ENCODE measurements at regions not wholly inside any gene's neighbourhood (a gene's known extent, or its start where the extent isn't known, plus 50 kb on each side); places are given as distances from the start of the nearest gene placed in this dataset.

DNA sequence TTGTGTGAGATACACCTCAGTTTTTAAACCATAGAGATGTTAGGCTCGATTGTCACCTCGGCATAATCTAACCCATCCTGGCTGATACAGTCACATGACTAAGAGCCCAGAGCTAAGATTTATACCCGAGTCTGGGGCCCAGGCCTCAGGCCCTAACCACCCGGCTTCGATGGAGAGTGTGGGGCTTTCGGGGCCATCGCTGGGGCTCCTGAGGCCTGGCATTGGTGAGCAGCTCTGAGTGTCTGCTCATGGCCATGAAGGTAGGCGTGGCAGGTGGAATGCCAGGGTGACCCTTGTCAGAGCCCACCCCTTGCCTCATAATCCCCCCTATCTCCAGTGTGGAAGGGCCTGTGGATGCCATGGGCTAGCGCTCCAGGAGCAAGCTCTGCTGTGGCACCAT is 164.3 kb downstream of the BMP7 start:
- no peaks in the 10 kb centered on the region for H3K36me3 ChIP-seq
- DNase-seq (ENCODE audit: extremely low spot score): no peak
- H3K9me3 ChIP-seq: no peaks in the 10 kb centered on the region
- H3K27me3 ChIP-seq: peaks cover 0 to 18% (median 0%) of the 10 kb centered on the region in 4 donors
- intact Hi-C loops (cut with DNase I): no loop called here
- H3K4me1 ChIP-seq: no peaks in the 10 kb centered on the region
- TF ChIP-seq EP300 (IDR thresholded peaks at IDR 0.05): no peak
- no peak for TF ChIP-seq CTCF (IDR thresholded peaks at IDR 0.05)
- no peak for TF ChIP-seq POLR2A (IDR thresholded peaks at IDR 0.05; ENCODE audit: low read depth)
- TF ChIP-seq POLR2AphosphoS5 (IDR thresholded peaks at IDR 0.05): no peak
- no peak overlapping the region for H3K4me3 ChIP-seq
- no peak overlapping the region for H3K27ac ChIP-seq (replicated peaks in 1 of 4)
- 90% methylated on average over 9 of the region's 9 CpGs for WGBS

GRCh38 chr20:57102566-57102965 is 163.9 kb downstream of the BMP7 start:
- DNase-seq (ENCODE audit: extremely low spot score): no peak
- no peak overlapping the region for H3K4me3 ChIP-seq
- H3K9me3 ChIP-seq: no peaks in the 10 kb centered on the region
- WGBS: 83% methylated on average over 10 of the region's 10 CpGs
- intact Hi-C loops (cut with DNase I): no loop called here
- TF ChIP-seq POLR2AphosphoS5 (IDR thresholded peaks at IDR 0.05): no peak
- no peak for TF ChIP-seq CTCF (IDR thresholded peaks at IDR 0.05)
- TF ChIP-seq POLR2A (IDR thresholded peaks at IDR 0.05; ENCODE audit: low read depth): no peak
- no peak for TF ChIP-seq EP300 (IDR thresholded peaks at IDR 0.05)
- peaks cover 0 to 18% (median 0%) of the 10 kb centered on the region in 4 donors for H3K27me3 ChIP-seq
- H3K27ac ChIP-seq (replicated peaks in 1 of 4): peak overlapping the region in 2 of 4 donors; percentile 10 to 43
- no peaks in the 10 kb centered on the region for H3K4me1 ChIP-seq
- no peaks in the 10 kb centered on the region for H3K36me3 ChIP-seq

- 82% methylated on average over 10 of the region's 11 CpGs for WGBS
- intact Hi-C loops (cut with DNase I): no loop called here
- Histone ChIP-seq H3K27me3 (peaks cover 0 to 18% (median 0%) of the 10 kb centered on the region in 4 donors), H3K27ac (replicated peaks in 1 of 4) (peak overlapping the region in 2 of 4 donors; percentile 10 to 43), H3K4me1 (no peaks in the 10 kb centered on the region), H3K36me3 (no peaks in the 10 kb centered on the region), H3K4me3 (no peak overlapping the region), H3K9me3 (no peaks in the 10 kb centered on the region)
- no peak for TF ChIP-seq CTCF (IDR thresholded peaks at IDR 0.05)
- no peak for TF ChIP-seq POLR2A (IDR thresholded peaks at IDR 0.05; ENCODE audit: low read depth)
- TF ChIP-seq POLR2AphosphoS5 (IDR thresholded peaks at IDR 0.05): no peak
- TF ChIP-seq EP300 (IDR thresholded peaks at IDR 0.05): no peak
- DNase-seq (ENCODE audit: extremely low spot score): no peak
Measured at GRCh38 chr20:57103146-57103800, 163.2 kb downstream of the BMP7 start.

GRCh38 chr20:57104113-57104512 is 162.3 kb downstream of the BMP7 start:
- peaks cover 0 to 22% (median 0%) of the 10 kb centered on the region in 4 donors for H3K27me3 ChIP-seq
- no peak for TF ChIP-seq EP300 (IDR thresholded peaks at IDR 0.05)
- TF ChIP-seq CTCF (IDR thresholded peaks at IDR 0.05): no peak
- TF ChIP-seq POLR2A (IDR thresholded peaks at IDR 0.05; ENCODE audit: low read depth): no peak
- TF ChIP-seq POLR2AphosphoS5 (IDR thresholded peaks at IDR 0.05): no peak
- intact Hi-C loops (cut with DNase I): no loop called here
- 91% methylated on average over 11 of the region's 11 CpGs for WGBS
- DNase-seq (ENCODE audit: extremely low spot score): no peak
- peaks cover 0 to 4% (median 0%) of the 10 kb centered on the region in 4 donors for H3K4me1 ChIP-seq
- no peak overlapping the region for H3K4me3 ChIP-seq
- no peaks in the 10 kb centered on the region for H3K9me3 ChIP-seq
- no peak overlapping the region for H3K27ac ChIP-seq (replicated peaks in 1 of 4)
- H3K36me3 ChIP-seq: no peaks in the 10 kb centered on the region

Measured in esophagus muscularis mucosa (tissue), 4 donors.